Fibroblast of skin of left quadriceps (primary cell): ENCODE measurements at regions not wholly inside any gene's neighbourhood (a gene's known extent, or its start where the extent isn't known, plus 50 kb on each side); places are given as distances from the start of the nearest gene placed in this dataset.

Source experiments
- DNase-seq, 2 experiments: peaks; one replicate each; pipeline ENCODE4 v3.0.0-alpha.2; 2013; ENCODE audit warnings: low read depth in 2 of 2

DNA sequence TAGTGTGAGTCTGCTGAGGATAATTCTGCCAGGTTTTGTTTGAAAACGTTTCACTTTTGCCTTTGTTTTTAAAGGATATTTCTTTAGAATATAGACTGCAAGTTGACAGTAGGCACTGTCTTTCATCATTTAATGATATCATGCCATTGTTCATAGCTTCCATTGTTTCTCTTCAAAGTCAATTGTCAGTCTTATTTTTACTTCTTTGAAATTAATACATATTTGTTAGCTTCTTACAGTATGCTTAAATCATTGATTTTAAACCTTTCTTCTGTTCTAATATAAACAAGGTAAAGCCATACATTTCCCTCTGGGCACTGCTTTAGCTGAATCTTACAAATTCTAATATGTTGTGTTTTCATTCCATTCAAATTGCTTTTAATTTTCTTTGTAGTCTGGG, 62.3 kb upstream of the PARVA start:
- DNase-seq = no peak

DNA sequence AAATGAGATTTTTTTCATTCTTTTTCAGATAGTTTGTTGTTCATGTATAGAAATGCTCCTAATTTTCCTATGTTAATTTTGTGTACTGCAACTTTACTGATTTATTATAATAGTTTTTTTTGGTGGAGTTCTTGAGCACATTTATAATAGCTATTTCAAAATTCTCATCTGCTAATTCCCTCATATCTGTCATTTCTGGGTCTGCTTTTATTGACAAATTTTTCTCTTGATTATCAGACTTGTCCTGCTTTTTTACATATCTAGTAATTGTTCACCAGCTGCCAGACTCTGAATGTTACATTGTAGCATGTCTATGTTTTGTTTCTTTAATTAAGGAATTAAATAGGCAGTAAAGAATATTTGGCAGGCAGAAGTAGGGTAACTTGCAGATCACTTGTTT, 60.9 kb upstream of the PARVA start:
- no peak for DNase-seq

DNA sequence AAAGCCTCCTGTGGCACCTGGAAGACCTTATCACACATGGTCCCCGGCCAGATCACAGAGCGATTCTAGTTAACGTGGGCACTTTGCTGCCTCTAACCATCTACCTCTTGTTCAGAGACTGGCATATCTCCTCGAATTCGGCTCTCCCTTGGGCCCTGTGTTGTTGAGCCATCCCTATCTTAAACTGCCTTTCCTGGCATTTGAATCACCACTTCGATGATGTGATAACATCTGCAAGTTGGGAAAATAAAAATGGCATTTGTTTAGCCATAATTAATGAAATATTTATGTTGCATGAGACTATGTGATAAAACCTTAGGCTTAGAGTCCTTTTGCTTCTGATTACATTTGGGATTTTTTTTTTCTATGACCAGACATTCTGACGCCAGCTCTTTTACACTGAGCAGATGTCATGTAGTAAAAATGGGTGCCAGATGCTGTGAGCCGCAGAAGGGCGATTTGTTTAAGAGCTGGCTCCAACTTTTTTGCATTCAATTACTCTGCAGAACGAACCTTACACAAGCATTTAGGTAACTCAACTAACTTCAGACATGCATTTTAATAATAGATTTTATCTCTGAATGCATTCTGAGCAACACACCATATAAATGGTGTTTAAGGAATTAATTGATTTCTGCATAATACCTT, 58.5 kb upstream of the PARVA start:
- peak; percentile 91 to 92 for DNase-seq

DNA sequence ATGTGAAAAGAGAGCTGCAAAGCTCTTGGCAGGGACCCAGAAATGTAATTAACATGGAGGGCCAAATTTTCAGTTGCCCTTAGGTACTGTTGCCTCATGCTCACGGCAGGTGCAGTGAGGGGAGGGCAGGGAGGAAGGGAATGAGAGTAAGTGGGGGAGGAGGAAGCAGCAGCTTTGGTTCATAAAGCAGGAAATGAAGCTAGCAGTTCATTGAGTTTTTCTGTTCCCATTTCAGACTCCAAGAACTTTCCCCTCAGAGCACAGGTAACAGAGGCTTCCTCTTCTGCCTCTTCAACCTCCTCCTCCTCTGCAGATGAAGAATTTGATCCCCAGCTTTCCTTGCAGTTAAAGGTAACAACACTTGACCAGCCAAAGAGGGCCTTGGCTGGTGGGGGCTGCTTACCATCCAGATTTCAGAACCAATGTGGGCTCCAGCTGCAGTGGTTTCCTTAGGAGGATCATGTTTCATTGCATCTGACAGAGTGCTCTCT, 57.9 kb upstream of the PARVA start:
- DNase-seq = no peak

DNA sequence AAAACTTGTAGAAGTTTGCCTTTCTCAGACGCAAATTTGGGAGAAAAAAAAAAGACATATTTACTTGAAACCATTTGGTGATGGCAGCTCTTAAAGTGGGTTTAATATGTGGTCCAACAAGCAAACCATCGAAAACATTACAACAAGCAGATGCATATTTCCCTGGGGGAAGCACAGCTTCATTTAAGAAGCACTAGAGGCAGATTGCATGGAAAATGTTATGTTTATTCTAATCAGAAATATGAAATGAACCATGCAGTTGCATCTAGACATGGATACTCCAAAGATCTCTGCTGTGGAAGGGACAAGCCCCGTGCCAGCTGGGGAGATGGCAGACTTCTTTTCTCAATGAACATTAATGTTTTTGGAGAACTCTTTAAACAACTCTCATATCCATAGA, 57.4 kb upstream of the PARVA start:
- no peak for DNase-seq

DNA sequence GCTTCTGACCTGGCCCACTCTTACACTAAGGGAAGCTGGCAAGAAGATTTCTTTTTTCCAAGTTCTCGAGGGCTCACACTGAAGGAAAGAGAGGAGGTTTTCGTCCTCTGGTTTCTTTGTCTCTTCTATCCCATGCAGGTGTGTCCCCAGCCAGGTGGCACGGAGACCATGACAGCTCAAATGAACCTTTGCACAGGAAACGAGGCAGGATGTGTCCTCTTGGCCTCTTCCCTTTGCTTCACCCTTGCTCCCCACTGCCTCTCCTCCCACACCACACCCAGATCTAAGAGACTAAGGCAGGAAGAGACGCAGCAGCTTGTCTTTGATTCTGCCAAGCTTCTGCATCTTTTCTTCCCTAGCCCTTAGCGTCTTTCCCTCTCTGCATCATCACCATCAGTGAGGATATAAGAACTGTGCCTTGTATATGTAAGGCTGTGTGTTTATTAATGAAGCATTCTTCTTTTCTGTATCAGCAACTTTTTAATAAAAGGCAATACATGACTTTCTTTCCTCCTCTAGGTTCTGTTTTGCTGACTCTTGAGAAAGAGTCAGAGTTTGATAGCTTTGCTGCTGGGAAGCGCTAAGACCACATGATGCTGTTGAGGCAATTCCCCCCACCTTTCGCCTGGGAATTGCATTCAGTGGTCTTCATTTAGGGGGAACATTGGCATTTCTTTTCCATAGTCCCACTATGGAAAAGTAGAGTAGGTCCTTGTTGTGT, 56.0 kb upstream of the PARVA start:
- DNase-seq = no peak

DNA sequence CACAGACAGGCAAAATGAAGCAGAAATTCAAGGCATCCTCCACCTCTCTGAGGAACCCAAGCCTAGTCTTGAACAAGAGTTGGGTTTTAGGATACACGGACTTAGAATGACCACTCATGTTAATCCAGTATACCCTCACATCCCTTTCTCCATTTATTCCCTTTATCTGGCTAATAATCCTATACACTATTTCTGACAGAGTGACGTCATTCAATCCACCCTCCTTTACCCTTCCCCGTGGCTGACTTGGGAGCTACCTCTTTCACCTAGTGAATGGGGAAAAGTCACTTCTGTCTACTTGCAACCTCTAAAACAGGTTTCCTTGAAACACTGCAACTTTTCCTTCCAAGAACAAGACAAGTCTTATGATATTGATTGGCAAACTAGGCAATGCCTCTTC, 52.8 kb upstream of the PARVA start:
- DNase-seq = no peak
